GM21381 (cell line): ENCODE measurements at regions not wholly inside any gene's neighbourhood (a gene's known extent, or its start where the extent isn't known, plus 50 kb on each side); places are given as distances from the start of the nearest gene placed in this dataset.

ENCODE experiments used
- ATAC-seq: cut with Tn5 transposase; IDR thresholded peaks from one replicate; pipeline ENCODE4 v1.9.1; 2021; ENCODE audit warnings: mild to moderate bottlenecking, moderate library complexity; ENCODE audit not compliant: unreplicated experiment

DNA sequence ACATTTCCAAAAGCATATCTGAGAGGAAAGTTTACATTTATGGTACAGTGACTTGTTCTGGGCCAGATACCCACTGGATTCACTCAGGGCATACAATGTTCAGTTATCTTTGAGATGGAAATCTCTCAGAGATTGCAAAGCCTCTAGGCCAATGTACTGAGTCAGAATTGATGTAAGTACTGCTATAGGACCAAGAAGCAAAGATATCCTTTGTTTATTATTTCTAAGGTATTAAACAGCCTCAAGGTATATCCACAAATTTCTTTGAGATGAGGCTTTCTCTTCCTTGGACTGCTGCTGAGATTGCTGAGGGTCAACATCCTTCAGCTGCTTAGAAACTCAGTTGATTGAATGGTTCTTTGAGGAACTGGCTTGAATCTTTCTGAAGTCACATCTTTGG is 484.0 kb downstream of the METTL15 start:
- no peak for ATAC-seq

- no peak for ATAC-seq
Observed at GRCh38 chr11:28584992-28585391, 476.8 kb downstream of the METTL15 start.

- no peak for ATAC-seq
Observed at GRCh38 chr11:28582506-28582905, 474.3 kb downstream of the METTL15 start.

DNA sequence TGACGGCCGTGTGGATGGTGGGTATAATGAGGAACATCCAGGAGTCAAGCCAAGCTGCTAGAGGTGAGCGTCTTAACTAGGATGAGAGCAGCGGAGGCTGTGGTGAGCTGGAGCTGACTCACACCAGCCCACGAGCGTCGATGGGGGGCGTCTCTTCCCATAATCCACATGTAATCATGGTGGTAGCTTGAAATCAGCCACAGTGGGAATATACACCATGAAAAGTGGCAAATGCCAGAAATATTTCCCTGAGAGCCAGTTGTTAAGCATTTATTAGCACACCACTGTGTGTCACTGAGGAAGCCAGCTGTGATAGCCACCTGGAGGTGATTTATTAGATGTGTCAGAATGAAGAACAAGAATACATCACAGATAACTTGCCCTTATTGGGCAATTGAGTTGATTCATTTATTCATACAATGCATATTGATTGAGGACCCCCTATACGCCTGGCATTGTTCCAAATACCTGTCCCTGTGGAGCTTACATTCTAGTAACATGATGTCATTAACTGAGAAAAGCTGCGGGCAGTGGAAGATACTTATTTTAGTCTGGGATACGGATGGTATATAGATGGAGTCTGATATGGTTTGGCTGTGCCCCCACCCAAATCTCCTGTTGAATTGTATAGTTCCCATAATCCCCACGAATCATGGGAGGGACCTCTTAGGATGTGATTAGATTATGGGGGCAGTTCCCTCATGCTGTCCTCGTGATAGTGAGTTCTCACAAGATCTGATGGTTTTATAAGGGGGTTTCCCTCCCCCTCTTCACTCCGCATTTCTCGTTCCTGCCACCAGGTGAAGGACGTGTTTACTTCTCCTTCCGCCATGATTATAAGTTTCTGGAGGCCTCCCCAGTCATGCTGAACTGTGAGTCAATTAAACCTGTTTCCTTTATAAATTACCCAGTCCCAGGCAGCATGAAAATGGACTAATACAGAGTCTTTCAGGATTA is 473.4 kb downstream of the METTL15 start:
- ATAC-seq: no peak

GRCh38 chr11:28571371-28571770 is 463.2 kb downstream of the METTL15 start:
- no peak for ATAC-seq

- no peak for ATAC-seq
Observed at GRCh38 chr11:28569106-28569505, 460.9 kb downstream of the METTL15 start.

DNA sequence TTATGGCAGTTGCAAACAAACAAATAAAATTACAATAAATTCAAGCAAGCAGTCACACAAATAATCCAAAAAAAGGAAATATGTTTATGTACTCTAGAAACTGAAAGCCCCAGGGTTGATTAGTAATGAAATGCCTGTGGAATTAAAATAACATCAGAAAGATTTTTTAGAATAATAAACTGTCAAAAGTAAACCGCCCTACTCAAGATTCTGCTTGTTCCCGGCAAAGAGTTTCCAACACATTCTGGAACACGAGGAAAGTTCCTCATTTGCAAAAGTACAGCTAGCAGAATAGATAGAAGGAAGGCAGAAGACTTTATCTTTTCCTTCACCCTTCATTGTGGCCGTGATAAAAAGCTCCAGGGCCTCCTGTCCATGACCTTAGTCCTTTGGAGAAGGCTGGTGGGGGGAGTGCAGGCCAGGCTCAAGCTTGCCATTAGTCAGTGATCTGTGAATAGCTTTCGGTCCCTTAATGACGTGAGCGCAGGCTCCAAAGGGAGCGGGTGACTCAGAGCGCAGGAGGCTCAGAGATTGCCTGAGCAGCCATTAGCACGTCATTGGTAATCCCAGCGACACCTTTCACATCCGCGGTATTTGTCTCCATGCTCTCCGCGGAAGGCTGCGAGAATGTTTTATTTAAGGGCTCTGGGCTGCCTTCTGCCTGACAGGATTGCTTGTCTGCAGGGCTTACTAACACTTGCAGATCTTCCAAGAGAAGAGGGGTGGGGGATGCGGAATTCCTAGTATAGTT is 458.3 kb downstream of the METTL15 start:
- ATAC-seq: no peak

- no peak for ATAC-seq
Observed at GRCh38 chr11:28559492-28559891, 451.3 kb downstream of the METTL15 start.

- no peak for ATAC-seq
Observed at GRCh38 chr11:28547321-28547741, 439.1 kb downstream of the METTL15 start.

DNA sequence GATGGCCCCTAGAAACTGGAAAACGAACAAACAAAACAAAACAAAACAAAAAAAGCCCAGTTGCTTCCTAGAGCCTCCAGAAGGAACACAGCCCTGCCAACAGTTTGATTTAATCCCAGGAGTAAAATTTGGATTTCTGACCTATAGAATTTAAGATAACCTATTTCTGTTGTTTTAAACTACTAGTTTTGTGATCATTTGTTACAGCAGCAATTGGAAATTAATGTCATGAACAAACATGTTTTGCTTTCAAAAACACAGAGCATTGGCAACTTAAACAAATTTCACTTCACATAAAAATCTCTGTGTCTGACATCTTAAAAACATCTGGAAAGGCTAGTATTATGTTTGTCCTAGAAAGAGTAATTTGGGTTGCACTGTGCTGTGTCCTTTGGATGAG is 437.3 kb downstream of the METTL15 start:
- ATAC-seq: no peak

DNA sequence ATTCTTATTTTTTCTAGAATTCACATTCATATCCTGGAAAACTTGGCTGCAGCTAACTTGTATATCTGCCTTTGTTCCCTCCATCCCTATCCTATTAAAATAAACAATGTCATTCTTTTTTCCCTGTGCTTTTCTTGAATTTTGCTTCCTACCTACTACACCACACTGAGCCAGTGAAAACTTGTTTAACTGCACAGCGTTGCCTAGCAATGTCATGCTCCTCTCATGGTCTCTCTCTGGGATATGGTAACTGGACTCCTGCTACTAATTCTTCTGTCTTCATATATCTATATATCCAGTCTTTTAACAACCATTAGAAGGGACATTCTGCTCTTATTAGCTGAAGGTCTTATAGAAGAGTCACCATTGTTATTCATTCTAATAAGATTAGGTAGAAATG is 434.4 kb downstream of the METTL15 start:
- ATAC-seq: no peak

DNA sequence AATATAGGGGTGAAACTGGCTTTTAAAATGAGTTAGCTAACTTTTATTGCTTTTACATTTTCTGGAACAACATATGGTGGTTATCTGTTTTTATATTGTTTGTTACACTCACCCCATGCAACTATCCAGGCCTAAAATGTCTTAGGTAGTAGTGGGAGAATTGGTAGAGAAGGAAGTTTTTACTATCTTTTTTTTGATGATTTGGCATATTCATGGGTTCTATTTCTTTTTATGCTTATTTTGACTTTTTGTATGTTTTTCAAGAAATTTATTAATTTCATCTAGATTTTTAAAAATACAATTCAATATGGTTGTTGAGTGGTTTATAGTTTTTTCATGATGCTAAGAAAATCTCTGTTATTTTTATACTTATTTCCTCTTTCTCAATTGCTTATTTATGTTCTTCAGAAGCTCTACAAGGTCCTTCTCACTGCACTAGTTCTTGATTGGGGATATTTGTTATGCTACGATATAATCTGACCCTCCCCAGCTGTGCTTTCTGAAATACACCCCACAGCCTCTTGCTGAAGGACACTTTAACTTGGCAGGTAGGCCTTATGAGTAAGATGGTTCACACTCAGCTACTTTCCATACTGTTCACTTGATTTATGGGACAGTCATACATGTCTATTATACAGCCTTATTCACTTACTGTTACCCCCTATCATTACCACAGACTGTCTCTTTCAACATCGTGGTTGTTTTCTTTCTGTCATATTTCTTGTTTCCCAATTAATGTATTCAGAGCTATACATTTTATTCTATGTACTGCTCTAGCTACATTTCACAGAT is 431.2 kb downstream of the METTL15 start:
- no peak for ATAC-seq

DNA sequence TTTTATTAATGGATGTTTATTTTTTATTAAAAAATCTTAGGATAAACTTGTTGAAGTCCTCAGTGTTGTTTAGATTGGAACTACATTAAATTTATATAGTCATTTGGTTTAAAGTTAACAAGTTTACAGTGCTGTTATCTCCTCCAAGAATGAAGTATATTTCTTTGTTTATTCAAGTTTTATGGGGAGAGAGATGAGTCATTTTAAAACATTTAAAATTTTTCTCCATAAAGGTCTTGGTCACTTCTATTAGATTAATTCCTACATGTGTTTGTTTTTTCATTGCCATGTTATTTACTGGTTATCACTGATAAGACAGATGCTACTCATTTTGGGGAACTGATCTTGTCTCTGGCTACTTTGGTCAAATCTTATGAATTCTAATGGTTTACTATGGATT is 429.6 kb downstream of the METTL15 start:
- ATAC-seq: no peak

DNA sequence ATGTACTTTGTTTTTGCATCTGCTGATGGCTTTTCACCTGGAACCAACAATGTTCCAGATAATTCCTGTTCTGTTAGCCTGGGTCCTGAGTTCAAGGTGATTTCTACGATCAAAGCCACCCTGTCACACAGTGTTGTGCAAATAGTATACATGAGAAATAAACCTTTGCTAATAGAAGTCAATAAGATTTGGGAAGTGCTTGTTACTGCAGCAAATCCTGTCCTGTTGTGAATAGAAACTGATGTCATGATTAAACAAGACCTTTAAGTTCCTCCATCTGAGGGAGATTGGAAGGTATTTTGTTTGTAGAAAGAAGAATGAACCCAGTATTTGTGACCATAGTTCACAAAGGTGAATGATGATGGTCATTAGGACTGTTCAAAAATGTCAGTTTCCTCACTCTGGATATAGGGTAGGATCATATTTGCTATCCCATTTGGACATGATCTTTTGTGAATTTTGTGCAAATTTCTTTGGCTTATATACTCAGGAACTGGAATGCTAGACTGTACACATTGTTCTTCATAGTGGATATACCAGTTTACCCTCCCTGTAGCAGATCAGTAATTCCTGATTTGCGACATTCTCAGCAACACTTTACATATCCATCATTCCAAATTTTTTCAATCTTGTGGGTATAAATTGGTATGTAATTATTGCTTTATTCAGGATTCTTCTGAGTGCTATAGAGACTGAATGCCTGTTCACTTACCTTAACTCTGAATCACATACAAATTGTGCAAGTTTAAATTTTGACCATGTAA is 428.5 kb downstream of the METTL15 start:
- no peak for ATAC-seq

DNA sequence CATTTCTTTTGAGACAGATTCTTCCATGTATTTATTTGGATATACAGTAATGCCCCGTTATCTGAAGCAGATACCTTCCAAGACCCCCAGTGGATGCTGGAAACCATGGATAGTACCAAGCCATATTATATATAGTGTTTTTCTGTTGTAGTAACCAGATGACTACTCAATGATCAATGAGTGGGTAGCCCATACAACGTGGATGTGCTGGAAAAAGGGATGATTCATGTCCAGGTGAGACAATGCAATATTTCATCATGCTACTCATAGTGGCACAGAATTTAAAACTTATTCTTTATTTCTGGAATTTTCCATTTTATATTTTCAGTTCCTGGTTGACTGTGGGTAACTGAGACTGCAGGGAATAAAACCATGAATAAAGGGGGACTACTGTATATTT is 427.5 kb downstream of the METTL15 start:
- ATAC-seq: no peak

DNA sequence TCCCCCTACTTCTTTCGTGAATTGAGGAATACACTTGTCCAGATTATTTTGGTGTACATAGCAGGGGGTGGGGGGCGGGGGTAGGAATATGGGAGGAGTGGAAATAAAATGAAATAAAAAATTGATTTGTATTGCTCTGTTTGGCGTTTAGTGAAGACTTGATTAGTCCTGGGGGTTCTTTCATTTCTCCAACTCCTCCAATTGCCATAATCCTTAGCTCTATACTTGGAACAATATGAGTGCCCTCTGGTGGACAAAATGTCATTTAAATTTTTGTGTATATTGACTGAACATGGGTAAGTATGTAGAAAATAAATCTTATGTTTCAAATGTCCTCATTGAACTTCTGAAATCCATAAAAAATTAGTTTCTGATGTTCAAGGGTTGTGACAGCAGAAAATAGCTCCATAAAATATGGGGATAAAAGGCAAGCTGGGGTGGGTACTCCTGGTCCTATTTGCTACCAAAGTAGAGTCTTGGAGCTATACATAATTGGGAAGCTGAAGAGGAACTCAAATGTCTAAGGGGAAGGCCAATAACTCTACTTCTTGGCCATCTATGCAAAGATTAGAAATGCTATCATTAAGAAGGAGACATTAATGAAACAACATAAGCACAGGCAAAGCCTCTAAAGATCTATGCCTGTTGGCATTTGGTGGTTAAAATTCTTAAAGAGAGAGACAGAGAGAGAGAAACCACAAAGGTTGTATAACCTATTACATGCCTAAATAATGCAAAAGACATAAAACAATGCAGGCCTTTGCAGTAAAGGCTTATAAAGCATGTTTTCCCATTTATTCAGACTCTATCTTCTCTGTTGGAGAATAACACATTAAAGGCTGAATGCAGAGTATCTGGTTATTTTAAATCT is 421.6 kb downstream of the METTL15 start:
- ATAC-seq: no peak

GRCh38 chr11:28529046-28529445 is 420.9 kb downstream of the METTL15 start:
- no peak for ATAC-seq

- no peak for ATAC-seq
Observed at GRCh38 chr11:28528217-28528616, 420.0 kb downstream of the METTL15 start.

DNA sequence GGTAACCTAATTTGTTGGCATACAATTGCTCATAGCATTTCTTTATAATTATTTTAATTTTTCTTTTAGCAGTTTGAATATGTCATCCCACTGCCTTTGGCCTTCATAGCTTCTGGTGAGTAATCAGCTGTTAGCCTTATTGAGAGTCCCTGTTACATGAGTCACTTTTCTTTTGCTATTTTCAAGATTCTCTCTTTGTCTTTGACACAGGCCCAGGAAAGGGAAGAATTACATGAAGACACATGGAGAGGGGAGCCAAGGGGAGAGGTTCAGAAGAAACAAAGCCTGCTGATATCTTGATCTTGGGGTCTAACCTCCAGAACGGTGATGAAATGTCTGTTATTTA is 418.2 kb downstream of the METTL15 start:
- ATAC-seq: no peak
